GM12892 (cell line): ENCODE measurements at regions not wholly inside any gene's neighbourhood (a gene's known extent, or its start where the extent isn't known, plus 50 kb on each side); places are given as distances from the start of the nearest gene placed in this dataset.

Experiments
- POLR2A ChIP-seq: IDR thresholded peaks from 2 replicates; pipeline ENCODE4 v1.6.1; 2011; ENCODE audit warnings: low read depth, low read length, control low read depth
- POLR2AphosphoS5 ChIP-seq: IDR thresholded peaks from 2 replicates; pipeline ENCODE4 v1.6.1; 2011; ENCODE audit warnings: low read depth, low read length, control low read depth

DNA sequence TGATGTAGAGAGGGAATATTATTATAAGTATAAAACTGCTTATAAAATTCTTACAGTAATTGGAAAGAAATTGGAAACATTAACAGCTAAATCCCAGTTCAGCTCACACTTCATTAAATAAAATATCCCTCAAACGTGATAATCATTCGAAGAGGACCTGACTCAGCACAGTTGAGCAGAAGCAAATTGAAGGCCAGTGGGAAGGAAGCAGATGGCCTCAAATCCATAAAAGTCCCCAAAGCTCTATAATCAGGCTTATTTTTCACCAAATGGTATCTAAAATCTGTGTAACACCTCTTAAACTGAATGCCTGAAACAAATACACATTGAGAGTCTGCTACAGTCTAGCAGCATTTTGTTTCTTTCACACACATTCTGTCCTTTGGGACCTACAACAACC is 106.8 kb downstream of the TENT5C start:
- TF ChIP-seq POLR2AphosphoS5 (no peak), POLR2A (no peak)
